Dendritic cell treated with granulocyte-macrophage colony-stimulating factor and Interleukin-4, amounts not matched to agents 40 ng/mL and 50 ng/mL, for 4 days (primary cell): ENCODE measurements at regions not wholly inside any gene's neighbourhood (a gene's known extent, or its start where the extent isn't known, plus 50 kb on each side); places are given as distances from the start of the nearest gene placed in this dataset.

ENCODE experiments used
- H3K27ac Mint-ChIP-seq: one replicate; pipeline ENCODE4 v1.8.0; 2022; ENCODE audit warnings: mild to moderate bottlenecking, mixed read lengths
- H3K27me3 Mint-ChIP-seq: one replicate; pipeline ENCODE4 v1.8.0; 2022; ENCODE audit warnings: mild to moderate bottlenecking, mixed read lengths
- H3K36me3 Mint-ChIP-seq: one replicate; pipeline ENCODE4 v1.8.0; 2022; ENCODE audit warnings: low read depth, mixed read lengths
- H3K4me1 Mint-ChIP-seq: one replicate; pipeline ENCODE4 v1.8.0; 2022; ENCODE audit warnings: low read depth, mixed read lengths
- H3K4me3 Mint-ChIP-seq: one replicate; pipeline ENCODE4 v1.8.0; 2022; ENCODE audit warnings: mild to moderate bottlenecking, moderate library complexity, mixed read lengths
- H3K9me3 Mint-ChIP-seq: one replicate; pipeline ENCODE4 v1.8.0; 2022; ENCODE audit warnings: mixed read lengths
- intact Hi-C: fragments of 100-400 bp; cut with micrococcal nuclease; formaldehyde crosslinking; loops from one replicate; pipeline ENCODE4 v1.15.0; 2022

GRCh38 chr10:118948786-118949185 is 80.7 kb upstream of the NANOS1 start:
- Mint-ChIP-seq H3K36me3 (no peaks in the 10 kb centered on the region), H3K27ac (no peak overlapping the region), H3K4me3 (no peak overlapping the region), H3K4me1 (peaks cover 9% of the 10 kb centered on the region), H3K27me3 (peaks cover 10% of the 10 kb centered on the region), H3K9me3 (peaks cover 11% of the 10 kb centered on the region)
- intact Hi-C loops, result no loop called here

DNA sequence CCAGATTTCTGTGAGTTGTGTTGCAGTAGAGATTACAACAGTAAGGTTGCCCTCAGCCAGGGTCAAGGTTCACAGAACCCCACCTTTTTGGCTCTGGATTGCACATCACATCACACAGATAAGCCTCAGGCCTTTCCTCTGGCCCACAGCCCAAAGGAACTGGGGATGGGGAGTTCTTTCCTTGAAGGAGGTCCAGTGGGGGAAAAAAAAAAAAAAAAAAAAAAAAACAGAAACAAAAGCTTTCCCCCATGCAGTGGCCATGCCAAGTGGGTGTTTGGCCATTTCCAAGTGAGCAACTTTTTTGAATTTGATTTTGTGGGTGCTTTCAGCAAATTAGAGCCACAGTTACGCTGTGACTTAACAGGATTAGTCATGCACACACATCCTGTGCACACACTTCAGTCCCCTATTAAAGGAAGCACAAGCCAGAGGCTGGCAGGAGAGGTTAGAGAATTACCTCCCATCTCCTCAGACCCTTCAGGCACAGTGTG is 79.3 kb upstream of the NANOS1 start:
- Mint-ChIP-seq H3K4me1 (peaks cover 9% of the 10 kb centered on the region), H3K27me3 (peaks cover 15% of the 10 kb centered on the region), H3K27ac (no peak overlapping the region), H3K4me3 (no peak overlapping the region), H3K9me3 (peaks cover 11% of the 10 kb centered on the region), H3K36me3 (no peaks in the 10 kb centered on the region)
- intact Hi-C loops, result no loop called here

DNA sequence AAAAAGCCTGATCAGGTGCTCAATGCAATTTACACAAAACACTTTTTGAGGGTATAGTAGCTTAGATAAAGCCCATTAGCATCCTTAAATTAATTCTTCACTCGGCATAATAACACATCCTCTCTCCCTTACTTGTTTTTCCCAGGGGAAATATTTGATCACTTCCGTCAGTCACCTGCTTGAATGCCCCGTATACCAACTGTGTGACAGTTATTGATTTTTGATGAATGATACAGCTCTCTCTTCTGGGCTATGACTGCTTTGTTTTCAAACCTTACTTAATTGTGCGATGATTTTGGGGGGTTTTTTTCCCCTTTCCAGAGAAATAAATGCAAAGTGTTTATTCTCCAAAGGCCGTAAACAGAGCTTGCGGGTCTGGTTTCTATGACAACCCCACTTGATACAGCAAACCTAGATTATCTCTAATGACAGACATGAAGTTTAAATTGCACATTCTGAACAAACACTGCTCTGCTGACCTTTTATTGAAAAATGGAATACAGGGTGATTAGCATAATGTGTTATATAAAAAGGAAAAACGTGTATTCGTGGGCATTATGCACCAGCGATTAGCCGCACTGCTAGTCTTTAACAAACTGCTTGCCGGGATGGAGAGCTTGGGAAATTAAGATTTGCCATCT is 78.4 kb upstream of the NANOS1 start:
- Mint-ChIP-seq H3K4me3 (no peak overlapping the region), H3K27me3 (peaks cover 13% of the 10 kb centered on the region), H3K36me3 (no peaks in the 10 kb centered on the region), H3K27ac (no peak overlapping the region), H3K4me1 (peaks cover 12% of the 10 kb centered on the region), H3K9me3 (peaks cover 11% of the 10 kb centered on the region)
- intact Hi-C loops, result no loop called here

DNA sequence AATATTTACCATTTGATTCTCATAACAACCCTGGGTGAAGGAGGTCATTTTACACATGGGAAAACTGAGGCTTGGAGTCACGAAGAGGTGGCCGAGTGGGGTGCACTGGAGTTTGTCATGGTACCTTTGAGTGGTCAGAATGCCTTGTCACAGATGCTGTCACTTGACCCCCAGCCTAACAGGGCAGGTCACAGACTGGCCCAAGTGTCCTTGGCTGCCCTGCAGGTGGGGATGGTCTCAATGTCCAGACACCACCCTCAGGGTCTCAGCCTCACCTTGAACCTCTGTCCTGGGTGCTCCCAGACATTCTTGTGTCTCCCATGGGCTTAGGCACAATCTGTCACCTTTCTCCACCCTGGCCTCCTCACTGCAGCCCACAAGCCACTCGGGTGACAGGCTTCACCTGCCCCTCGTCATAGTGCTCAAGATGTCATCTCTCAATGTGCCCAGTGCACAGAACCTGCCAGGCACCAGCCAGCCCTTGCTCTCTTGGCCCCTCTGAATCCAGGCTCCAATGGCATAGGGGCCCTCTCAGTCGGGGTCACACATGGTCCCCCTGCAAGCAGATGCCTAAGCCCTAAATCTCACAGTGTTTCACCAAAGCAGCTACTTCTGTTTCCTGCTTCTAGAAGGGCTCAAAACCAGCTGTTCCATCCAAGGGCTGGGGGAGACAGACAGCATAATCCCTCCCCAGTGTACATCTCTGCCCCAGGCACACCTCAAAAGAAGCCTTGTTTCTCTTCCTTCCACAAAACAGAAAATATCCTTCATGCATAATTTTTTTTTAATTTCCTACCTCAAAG is 76.8 kb upstream of the NANOS1 start:
- H3K27me3 Mint-ChIP-seq, result peaks cover 13% of the 10 kb centered on the region
- H3K4me3 Mint-ChIP-seq, result no peak overlapping the region
- no peaks in the 10 kb centered on the region for H3K36me3 Mint-ChIP-seq
- peaks cover 5% of the 10 kb centered on the region for H3K4me1 Mint-ChIP-seq
- no peaks in the 10 kb centered on the region for H3K9me3 Mint-ChIP-seq
- H3K27ac Mint-ChIP-seq, result no peak overlapping the region
- intact Hi-C loops, result no loop called here

DNA sequence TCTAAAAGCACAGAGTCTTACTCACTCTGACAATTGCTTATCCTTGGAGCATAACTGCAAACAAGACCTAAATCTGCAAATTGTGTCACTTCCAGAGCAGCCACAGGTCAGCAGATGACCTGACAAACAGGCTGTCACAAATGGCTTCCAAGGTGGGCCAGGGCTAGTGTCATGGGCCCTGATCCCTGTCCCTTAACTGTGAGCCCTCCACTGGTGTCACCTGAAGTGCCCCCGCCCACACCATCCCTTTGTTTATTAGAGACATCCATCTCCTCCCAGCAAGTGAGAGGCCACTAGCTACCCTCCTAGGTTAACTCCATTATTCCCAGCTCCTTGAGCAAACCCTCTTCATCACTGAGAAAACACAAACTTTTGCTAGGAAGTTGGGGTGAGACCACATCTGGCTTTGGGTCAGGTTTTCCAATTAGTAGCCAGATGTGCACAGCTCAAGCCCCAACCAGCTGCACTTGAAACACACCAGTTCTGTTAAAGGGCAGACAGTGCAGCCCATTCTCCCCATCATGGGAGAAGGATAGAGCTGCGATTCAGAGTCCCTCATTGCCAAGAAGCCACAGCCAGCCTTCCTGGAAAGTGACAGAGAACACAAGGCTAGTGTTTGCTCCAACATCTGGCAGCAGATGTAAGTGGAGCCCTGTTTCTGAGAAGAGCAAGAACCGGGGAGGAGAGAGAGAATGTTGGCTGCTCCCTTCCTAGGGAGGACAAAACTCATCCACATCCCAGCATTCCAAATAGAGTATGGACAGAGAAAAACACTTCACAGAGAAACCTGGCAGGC is 75.7 kb upstream of the NANOS1 start:
- intact Hi-C loops, result no loop called here
- peaks cover 12% of the 10 kb centered on the region for H3K27me3 Mint-ChIP-seq
- H3K4me3 Mint-ChIP-seq, result no peak overlapping the region
- no peaks in the 10 kb centered on the region for H3K36me3 Mint-ChIP-seq
- H3K9me3 Mint-ChIP-seq, result no peaks in the 10 kb centered on the region
- H3K4me1 Mint-ChIP-seq, result peaks cover 7% of the 10 kb centered on the region
- H3K27ac Mint-ChIP-seq, result no peak overlapping the region

DNA sequence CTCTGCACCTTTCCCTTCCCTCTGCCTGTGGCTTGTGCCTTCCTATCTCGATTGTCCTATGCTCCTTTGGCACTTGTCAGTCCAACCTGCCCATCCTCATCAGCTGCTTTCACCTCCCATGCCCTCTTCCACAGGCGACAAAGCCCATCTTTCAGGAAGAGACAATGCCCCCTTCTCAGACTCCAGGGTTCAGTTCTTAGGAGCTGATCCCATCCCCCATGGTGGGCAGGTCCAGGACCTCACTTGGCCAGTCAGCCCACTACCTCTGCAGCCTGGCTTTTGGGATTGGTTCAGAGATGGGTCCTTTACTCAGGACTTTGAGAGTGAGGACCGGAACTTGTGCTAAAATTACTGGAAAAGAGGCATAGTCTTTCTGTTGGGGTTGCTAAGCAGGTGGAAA is 74.0 kb upstream of the NANOS1 start:
- H3K9me3 Mint-ChIP-seq, result no peaks in the 10 kb centered on the region
- intact Hi-C loops, result no loop called here
- H3K27ac Mint-ChIP-seq, result no peak overlapping the region
- H3K4me3 Mint-ChIP-seq, result no peak overlapping the region
- H3K4me1 Mint-ChIP-seq, result peaks cover 18% of the 10 kb centered on the region
- no peaks in the 10 kb centered on the region for H3K36me3 Mint-ChIP-seq
- H3K27me3 Mint-ChIP-seq, result peaks cover 11% of the 10 kb centered on the region

- Mint-ChIP-seq H3K27me3 (peaks cover 11% of the 10 kb centered on the region), H3K36me3 (no peaks in the 10 kb centered on the region), H3K4me1 (peaks cover 18% of the 10 kb centered on the region), H3K9me3 (no peaks in the 10 kb centered on the region), H3K4me3 (no peak overlapping the region), H3K27ac (no peak overlapping the region)
- intact Hi-C loops, result no loop called here
Measured at GRCh38 chr10:118955951-118956801, 73.3 kb upstream of the NANOS1 start.

DNA sequence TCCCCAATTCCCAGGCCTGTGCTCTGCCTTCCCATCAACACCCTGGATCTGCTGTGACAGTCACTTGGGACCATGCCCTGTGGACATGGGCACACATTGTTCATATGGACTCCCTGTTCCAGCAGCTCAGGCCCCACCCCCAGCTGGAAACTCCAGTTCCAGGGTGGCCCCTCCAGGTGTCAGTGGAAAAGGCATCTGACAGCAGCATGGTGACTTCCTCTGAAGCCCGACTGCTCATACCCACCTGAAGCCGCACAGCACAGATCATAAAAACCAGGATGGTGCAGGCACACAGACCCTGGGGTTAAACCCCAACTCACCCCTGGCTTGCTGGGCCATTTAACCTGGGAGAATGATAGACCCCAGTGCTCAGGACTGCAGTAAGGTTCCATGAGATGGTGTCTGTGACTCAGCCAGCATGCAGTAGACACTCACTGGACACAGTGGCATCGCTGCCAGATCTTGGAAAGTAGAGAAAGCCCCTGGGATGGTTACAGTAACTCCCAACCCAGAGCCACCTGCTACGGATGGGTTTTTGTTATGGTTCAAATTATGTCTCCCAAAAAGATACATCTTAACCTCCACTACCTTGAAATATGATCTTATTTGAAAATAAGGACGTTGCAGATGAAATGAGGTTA is 72.6 kb upstream of the NANOS1 start:
- Mint-ChIP-seq H3K36me3 (no peaks in the 10 kb centered on the region), H3K4me3 (no peak overlapping the region), H3K27ac (no peak overlapping the region), H3K27me3 (peaks cover 11% of the 10 kb centered on the region), H3K9me3 (no peaks in the 10 kb centered on the region), H3K4me1 (peaks cover 18% of the 10 kb centered on the region)
- intact Hi-C loops, result no loop called here

DNA sequence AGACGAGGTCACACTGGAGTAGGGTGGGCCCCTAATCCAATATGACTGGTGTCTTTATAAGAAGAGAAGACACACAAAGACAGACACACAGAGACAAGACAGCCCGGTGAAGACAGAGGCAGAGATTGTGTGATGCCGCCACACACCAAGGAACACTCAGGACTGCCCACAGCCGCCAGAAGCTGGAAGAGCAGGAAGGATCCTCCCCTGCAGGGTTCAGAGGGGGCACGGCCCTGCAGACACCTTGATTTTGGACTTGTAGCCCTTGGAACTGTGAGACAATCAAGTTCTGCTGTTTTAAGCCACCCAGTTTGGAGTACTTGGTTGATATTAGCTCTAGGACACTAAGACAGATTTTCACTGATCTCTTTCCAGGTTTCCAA is 72.1 kb upstream of the NANOS1 start:
- no peaks in the 10 kb centered on the region for H3K9me3 Mint-ChIP-seq
- no peak overlapping the region for H3K27ac Mint-ChIP-seq
- intact Hi-C loops, result no loop called here
- peaks cover 18% of the 10 kb centered on the region for H3K4me1 Mint-ChIP-seq
- no peaks in the 10 kb centered on the region for H3K36me3 Mint-ChIP-seq
- no peak overlapping the region for H3K4me3 Mint-ChIP-seq
- H3K27me3 Mint-ChIP-seq, result peaks cover 11% of the 10 kb centered on the region

DNA sequence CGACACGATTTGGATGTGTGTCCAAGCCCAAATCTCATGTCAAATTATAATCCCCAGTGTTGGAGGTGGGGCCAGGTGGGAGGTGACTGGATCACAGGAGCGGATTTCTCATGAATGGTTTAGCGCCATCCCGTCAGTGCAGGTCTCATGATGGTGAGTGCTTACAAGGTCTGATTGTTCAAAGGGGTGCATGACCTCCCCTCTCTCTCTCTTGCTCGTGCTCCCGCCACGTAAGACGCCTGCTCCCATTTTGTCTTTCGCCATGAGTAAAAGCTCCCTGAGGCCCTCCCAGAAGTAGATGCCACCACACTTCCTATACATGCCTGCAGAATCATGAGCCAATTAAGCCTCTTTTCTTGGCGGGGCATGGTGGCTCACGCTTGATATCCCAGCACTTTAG is 71.5 kb upstream of the NANOS1 start:
- H3K4me1 Mint-ChIP-seq, result peaks cover 18% of the 10 kb centered on the region
- no peak overlapping the region for H3K27ac Mint-ChIP-seq
- peaks cover 13% of the 10 kb centered on the region for H3K27me3 Mint-ChIP-seq
- H3K4me3 Mint-ChIP-seq, result no peak overlapping the region
- H3K9me3 Mint-ChIP-seq, result no peaks in the 10 kb centered on the region
- no peaks in the 10 kb centered on the region for H3K36me3 Mint-ChIP-seq
- intact Hi-C loops, result no loop called here

GRCh38 chr10:118958559-118958958 is 71.0 kb upstream of the NANOS1 start:
- H3K36me3 Mint-ChIP-seq, result no peaks in the 10 kb centered on the region
- intact Hi-C loops, result no loop called here
- no peak overlapping the region for H3K27ac Mint-ChIP-seq
- H3K4me1 Mint-ChIP-seq, result peaks cover 18% of the 10 kb centered on the region
- no peaks in the 10 kb centered on the region for H3K9me3 Mint-ChIP-seq
- H3K4me3 Mint-ChIP-seq, result no peak overlapping the region
- peaks cover 10% of the 10 kb centered on the region for H3K27me3 Mint-ChIP-seq

- Mint-ChIP-seq H3K36me3 (no peaks in the 10 kb centered on the region), H3K4me1 (peaks cover 18% of the 10 kb centered on the region), H3K9me3 (no peaks in the 10 kb centered on the region), H3K4me3 (no peak overlapping the region), H3K27ac (no peak overlapping the region), H3K27me3 (peaks cover 12% of the 10 kb centered on the region)
- intact Hi-C loops, result no loop called here
Measured at GRCh38 chr10:118958984-118959925, 70.3 kb upstream of the NANOS1 start.
